ENCODE measurements at regions not wholly inside any gene's neighbourhood (a gene's known extent, or its start where the extent isn't known, plus 50 kb on each side); places are given as distances from the start of the nearest gene placed in this dataset.

- TF ChIP-seq, protein P1, sequence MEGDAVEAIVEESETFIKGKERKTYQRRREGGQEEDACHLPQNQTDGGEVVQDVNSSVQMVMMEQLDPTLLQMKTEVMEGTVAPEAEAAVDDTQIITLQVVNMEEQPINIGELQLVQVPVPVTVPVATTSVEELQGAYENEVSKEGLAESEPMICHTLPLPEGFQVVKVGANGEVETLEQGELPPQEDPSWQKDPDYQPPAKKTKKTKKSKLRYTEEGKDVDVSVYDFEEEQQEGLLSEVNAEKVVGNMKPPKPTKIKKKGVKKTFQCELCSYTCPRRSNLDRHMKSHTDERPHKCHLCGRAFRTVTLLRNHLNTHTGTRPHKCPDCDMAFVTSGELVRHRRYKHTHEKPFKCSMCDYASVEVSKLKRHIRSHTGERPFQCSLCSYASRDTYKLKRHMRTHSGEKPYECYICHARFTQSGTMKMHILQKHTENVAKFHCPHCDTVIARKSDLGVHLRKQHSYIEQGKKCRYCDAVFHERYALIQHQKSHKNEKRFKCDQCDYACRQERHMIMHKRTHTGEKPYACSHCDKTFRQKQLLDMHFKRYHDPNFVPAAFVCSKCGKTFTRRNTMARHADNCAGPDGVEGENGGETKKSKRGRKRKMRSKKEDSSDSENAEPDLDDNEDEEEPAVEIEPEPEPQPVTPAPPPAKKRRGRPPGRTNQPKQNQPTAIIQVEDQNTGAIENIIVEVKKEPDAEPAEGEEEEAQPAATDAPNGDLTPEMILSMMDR (IDR thresholded peaks at IDR 0.05; ENCODE audit: insufficient read depth, low read length, poor library complexity, severe bottlenecking) = no peak
- no peak for TF ChIP-seq EZH2phosphoT487 (conservative IDR thresholded peaks at IDR 0.05; ENCODE audit: low read length)
Measured at GRCh38 chr10:84891631-84892030, 563.2 kb downstream of the CCSER2 start.
